ENCODE measurements at regions not wholly inside any gene's neighbourhood (a gene's known extent, or its start where the extent isn't known, plus 50 kb on each side); places are given as distances from the start of the nearest gene placed in this dataset.

GRCh38 chr18:29712785-29713184, 1329.8 kb downstream of the DSC3 start:
- ATAC-seq = no peak

GRCh38 chr18:29711932-29712331, 1330.6 kb downstream of the DSC3 start:
- TF ChIP-seq ARNTL (CRISPR knock-in tag; IDR thresholded peaks at IDR 0.05; ENCODE audit: borderline replicate concordance, low read depth) (no peak), CSDC2 (CRISPR knock-in tag; IDR thresholded peaks at IDR 0.05) (no peak), RARB (CRISPR knock-in tag; IDR thresholded peaks at IDR 0.05) (no peak), SNAI2 (CRISPR knock-in tag; IDR thresholded peaks at IDR 0.05) (no peak), GLIS3 (CRISPR knock-in tag; IDR thresholded peaks at IDR 0.05) (no peak), PPARA (CRISPR knock-in tag; IDR thresholded peaks at IDR 0.05; ENCODE audit: borderline replicate concordance) (no peak), OSR1 (CRISPR knock-in tag; IDR thresholded peaks at IDR 0.05) (no peak), ZNF70 (CRISPR knock-in tag; IDR thresholded peaks at IDR 0.05) (no peak), PATZ1 (CRISPR knock-in tag; IDR thresholded peaks at IDR 0.05; ENCODE audit: borderline replicate concordance) (no peak), ISL1 (CRISPR knock-in tag; IDR thresholded peaks at IDR 0.05) (no peak), ZFP30 (CRISPR knock-in tag; IDR thresholded peaks at IDR 0.05) (no peak), CREB5 (CRISPR knock-in tag; IDR thresholded peaks at IDR 0.05; ENCODE audit: low read depth) (no peak), BACH2 (CRISPR knock-in tag; IDR thresholded peaks at IDR 0.05; ENCODE audit: borderline replicate concordance) (no peak), ESRRG (CRISPR knock-in tag; IDR thresholded peaks at IDR 0.05) (no peak), TCF4 (CRISPR knock-in tag; IDR thresholded peaks at IDR 0.05; ENCODE audit: borderline replicate concordance) (no peak), TOX (CRISPR knock-in tag; IDR thresholded peaks at IDR 0.05; ENCODE audit: borderline replicate concordance) (no peak)
- TF ChIP-seq, protein P1, sequence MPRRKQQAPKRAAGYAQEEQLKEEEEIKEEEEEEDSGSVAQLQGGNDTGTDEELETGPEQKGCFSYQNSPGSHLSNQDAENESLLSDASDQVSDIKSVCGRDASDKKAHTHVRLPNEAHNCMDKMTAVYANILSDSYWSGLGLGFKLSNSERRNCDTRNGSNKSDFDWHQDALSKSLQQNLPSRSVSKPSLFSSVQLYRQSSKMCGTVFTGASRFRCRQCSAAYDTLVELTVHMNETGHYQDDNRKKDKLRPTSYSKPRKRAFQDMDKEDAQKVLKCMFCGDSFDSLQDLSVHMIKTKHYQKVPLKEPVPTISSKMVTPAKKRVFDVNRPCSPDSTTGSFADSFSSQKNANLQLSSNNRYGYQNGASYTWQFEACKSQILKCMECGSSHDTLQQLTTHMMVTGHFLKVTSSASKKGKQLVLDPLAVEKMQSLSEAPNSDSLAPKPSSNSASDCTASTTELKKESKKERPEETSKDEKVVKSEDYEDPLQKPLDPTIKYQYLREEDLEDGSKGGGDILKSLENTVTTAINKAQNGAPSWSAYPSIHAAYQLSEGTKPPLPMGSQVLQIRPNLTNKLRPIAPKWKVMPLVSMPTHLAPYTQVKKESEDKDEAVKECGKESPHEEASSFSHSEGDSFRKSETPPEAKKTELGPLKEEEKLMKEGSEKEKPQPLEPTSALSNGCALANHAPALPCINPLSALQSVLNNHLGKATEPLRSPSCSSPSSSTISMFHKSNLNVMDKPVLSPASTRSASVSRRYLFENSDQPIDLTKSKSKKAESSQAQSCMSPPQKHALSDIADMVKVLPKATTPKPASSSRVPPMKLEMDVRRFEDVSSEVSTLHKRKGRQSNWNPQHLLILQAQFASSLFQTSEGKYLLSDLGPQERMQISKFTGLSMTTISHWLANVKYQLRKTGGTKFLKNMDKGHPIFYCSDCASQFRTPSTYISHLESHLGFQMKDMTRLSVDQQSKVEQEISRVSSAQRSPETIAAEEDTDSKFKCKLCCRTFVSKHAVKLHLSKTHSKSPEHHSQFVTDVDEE (CRISPR knock-in tag; IDR thresholded peaks at IDR 0.05) = no peak
- TF ChIP-seq, protein P2, sequence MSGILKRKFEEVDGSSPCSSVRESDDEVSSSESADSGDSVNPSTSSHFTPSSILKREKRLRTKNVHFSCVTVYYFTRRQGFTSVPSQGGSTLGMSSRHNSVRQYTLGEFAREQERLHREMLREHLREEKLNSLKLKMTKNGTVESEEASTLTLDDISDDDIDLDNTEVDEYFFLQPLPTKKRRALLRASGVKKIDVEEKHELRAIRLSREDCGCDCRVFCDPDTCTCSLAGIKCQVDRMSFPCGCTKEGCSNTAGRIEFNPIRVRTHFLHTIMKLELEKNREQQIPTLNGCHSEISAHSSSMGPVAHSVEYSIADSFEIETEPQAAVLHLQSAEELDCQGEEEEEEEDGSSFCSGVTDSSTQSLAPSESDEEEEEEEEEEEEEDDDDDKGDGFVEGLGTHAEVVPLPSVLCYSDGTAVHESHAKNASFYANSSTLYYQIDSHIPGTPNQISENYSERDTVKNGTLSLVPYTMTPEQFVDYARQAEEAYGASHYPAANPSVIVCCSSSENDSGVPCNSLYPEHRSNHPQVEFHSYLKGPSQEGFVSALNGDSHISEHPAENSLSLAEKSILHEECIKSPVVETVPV (CRISPR knock-in tag; IDR thresholded peaks at IDR 0.05) = no peak
- TF ChIP-seq, protein P3, sequence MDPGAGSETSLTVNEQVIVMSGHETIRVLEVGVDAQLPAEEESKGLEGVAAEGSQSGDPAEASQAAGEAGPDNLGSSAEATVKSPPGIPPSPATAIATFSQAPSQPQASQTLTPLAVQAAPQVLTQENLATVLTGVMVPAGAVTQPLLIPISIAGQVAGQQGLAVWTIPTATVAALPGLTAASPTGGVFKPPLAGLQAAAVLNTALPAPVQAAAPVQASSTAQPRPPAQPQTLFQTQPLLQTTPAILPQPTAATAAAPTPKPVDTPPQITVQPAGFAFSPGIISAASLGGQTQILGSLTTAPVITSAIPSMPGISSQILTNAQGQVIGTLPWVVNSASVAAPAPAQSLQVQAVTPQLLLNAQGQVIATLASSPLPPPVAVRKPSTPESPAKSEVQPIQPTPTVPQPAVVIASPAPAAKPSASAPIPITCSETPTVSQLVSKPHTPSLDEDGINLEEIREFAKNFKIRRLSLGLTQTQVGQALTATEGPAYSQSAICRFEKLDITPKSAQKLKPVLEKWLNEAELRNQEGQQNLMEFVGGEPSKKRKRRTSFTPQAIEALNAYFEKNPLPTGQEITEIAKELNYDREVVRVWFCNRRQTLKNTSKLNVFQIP (CRISPR knock-in tag; IDR thresholded peaks at IDR 0.05; ENCODE audit: borderline replicate concordance, low read depth) = no peak
- no peak for ATAC-seq

More at GRCh38 chr18:29712785-29713184, 1329.8 kb downstream of the DSC3 start:
- TF ChIP-seq OSR1 (CRISPR knock-in tag; IDR thresholded peaks at IDR 0.05) = no peak
- TF ChIP-seq ISL1 (CRISPR knock-in tag; IDR thresholded peaks at IDR 0.05) = no peak

DNA sequence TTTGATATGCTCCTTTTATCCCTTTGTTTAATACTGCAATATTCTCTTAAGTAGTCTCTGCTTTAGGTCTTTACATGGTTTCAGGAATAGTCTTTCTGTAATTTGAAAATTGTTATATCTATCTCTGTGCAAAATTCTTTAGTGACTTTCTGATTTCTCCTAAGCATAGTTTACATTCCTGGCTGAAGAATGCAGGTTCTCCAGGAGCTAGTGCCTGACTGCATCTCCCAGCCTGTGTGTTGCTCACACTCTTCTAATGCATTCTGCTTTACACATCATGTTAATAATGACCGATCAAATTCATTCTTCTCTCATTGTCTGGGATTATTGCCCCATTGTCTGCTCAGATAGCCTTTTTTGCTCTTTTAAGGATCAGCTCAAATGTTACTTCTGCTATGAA, 1349.2 kb downstream of the DSC3 start:
- peak; percentile 24; the same call in 1 of the 3 replicates for ATAC-seq
- TF ChIP-seq ISL1 (CRISPR knock-in tag; IDR thresholded peaks at IDR 0.05) (no peak), ZNF565 (CRISPR knock-in tag; conservative IDR thresholded peaks at IDR 0.05; ENCODE audit: low read depth) (no peak), SNAI2 (CRISPR knock-in tag; IDR thresholded peaks at IDR 0.05) (no peak), ARNTL (CRISPR knock-in tag; IDR thresholded peaks at IDR 0.05; ENCODE audit: borderline replicate concordance, low read depth) (no peak)

DNA sequence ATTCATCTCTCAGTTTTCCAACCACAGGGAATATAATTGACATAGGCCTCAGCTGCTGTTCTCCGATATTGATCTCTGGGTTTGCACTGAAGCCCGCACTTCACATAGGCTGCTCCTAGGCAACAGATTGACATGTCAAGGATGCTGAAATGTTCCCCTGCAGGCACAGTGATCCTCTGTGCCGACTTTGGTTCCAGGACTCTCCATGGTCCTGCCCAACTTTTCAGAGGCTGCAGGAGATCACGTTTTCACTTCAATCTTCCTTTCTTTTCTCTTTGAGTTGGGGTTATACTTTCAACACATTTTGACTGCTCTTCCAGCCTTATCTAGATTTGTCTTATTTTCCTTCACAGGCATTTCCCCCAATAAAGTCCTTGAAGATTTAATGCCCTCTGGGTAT, 1361.0 kb downstream of the DSC3 start:
- TF ChIP-seq SNAI2 (CRISPR knock-in tag; IDR thresholded peaks at IDR 0.05) (no peak), TOX (CRISPR knock-in tag; IDR thresholded peaks at IDR 0.05; ENCODE audit: borderline replicate concordance) (no peak), BACH2 (CRISPR knock-in tag; IDR thresholded peaks at IDR 0.05; ENCODE audit: borderline replicate concordance) (no peak), ZC3H10 (CRISPR knock-in tag; IDR thresholded peaks at IDR 0.05) (no peak), CSDC2 (CRISPR knock-in tag; IDR thresholded peaks at IDR 0.05) (no peak), ISL1 (CRISPR knock-in tag; IDR thresholded peaks at IDR 0.05) (no peak), CREB5 (CRISPR knock-in tag; IDR thresholded peaks at IDR 0.05; ENCODE audit: low read depth) (no peak)
- TF ChIP-seq, protein P2 (CRISPR knock-in tag; IDR thresholded peaks at IDR 0.05) = no peak
- no peak for ATAC-seq

Data from SK-N-SH treated with all-trans-retinoic acid at 6 μM for 48 hours (cell line).